Chondrocyte (in vitro differentiated cells): ENCODE measurements at regions not wholly inside any gene's neighbourhood (a gene's known extent, or its start where the extent isn't known, plus 50 kb on each side); places are given as distances from the start of the nearest gene placed in this dataset.

Experiments used
- DNase-seq: peaks from one replicate; pipeline ENCODE4 v3.0.0; 2021; ENCODE audit warnings: mixed read lengths, low spot score
- H3K27ac Mint-ChIP-seq: one replicate; pipeline ENCODE4 v1.8.0; 2021; ENCODE audit warnings: mild to moderate bottlenecking, moderate library complexity, mixed read lengths; ENCODE audit not compliant: unreplicated experiment
- H3K27me3 Mint-ChIP-seq: 2 replicates; pipeline ENCODE4 v1.8.0; 2021; ENCODE audit warnings: low read depth, mixed read lengths
- H3K36me3 Mint-ChIP-seq: 2 replicates; pipeline ENCODE4 v1.8.0; 2021; ENCODE audit warnings: low read depth, mixed read lengths
- H3K4me1 Mint-ChIP-seq: 2 replicates; pipeline ENCODE4 v1.8.0; 2021; ENCODE audit warnings: low read depth, mild to moderate bottlenecking, mixed read lengths
- H3K4me3 Mint-ChIP-seq: one replicate; pipeline ENCODE4 v1.8.0; 2021; ENCODE audit warnings: mild to moderate bottlenecking, moderate library complexity, mixed read lengths; ENCODE audit not compliant: unreplicated experiment
- H3K9me3 Mint-ChIP-seq: 2 replicates; pipeline ENCODE4 v1.8.0; 2021; ENCODE audit warnings: low read depth, mixed read lengths
- CTCF ChIP-seq: fragments of 200-600 bp; sonication (generic); IDR thresholded peaks from 2 replicates; pipeline ENCODE4 v1.5.0; 2021; ENCODE audit warnings: antibody characterized with exemption, mild to moderate bottlenecking, moderate library complexity

- Mint-ChIP-seq H3K4me1 (peaks cover 15% of the 10 kb centered on the region), H3K27ac (no peak overlapping the region), H3K9me3 (peaks cover 19% of the 10 kb centered on the region), H3K27me3 (no peaks in the 10 kb centered on the region), H3K36me3 (no peaks in the 10 kb centered on the region), H3K4me3 (no peak overlapping the region)
- no peak for TF ChIP-seq CTCF
- no peak for DNase-seq
Observed at GRCh38 chr6:111938710-111939109, 65.5 kb upstream of the FYN start.

GRCh38 chr6:111939902-111940301, 66.7 kb upstream of the FYN start:
- Mint-ChIP-seq H3K9me3 (peaks cover 19% of the 10 kb centered on the region), H3K27me3 (no peaks in the 10 kb centered on the region), H3K4me3 (no peak overlapping the region), H3K27ac (no peak overlapping the region), H3K36me3 (no peaks in the 10 kb centered on the region), H3K4me1 (peaks cover 15% of the 10 kb centered on the region)
- no peak for DNase-seq
- TF ChIP-seq CTCF, result no peak

- DNase-seq, result no peak
- no peak for TF ChIP-seq CTCF
- no peak overlapping the region for H3K27ac Mint-ChIP-seq
- H3K27me3 Mint-ChIP-seq, result no peaks in the 10 kb centered on the region
- peaks cover 19% of the 10 kb centered on the region for H3K9me3 Mint-ChIP-seq
- no peaks in the 10 kb centered on the region for H3K36me3 Mint-ChIP-seq
- peaks cover 15% of the 10 kb centered on the region for H3K4me1 Mint-ChIP-seq
- H3K4me3 Mint-ChIP-seq, result no peak overlapping the region
Observed at GRCh38 chr6:111940801-111941200, 67.5 kb upstream of the FYN start.

GRCh38 chr6:111941686-111942330, 68.6 kb upstream of the FYN start:
- H3K4me1 Mint-ChIP-seq, result peaks cover 9% of the 10 kb centered on the region
- TF ChIP-seq CTCF, result no peak
- no peaks in the 10 kb centered on the region for H3K27me3 Mint-ChIP-seq
- no peak overlapping the region for H3K4me3 Mint-ChIP-seq
- H3K9me3 Mint-ChIP-seq, result peaks cover 19% of the 10 kb centered on the region
- H3K36me3 Mint-ChIP-seq, result no peaks in the 10 kb centered on the region
- DNase-seq, result no peak
- H3K27ac Mint-ChIP-seq, result no peak overlapping the region

GRCh38 chr6:111942561-111942960, 69.3 kb upstream of the FYN start:
- Mint-ChIP-seq H3K4me3 (no peak overlapping the region), H3K9me3 (peaks cover 19% of the 10 kb centered on the region), H3K27me3 (no peaks in the 10 kb centered on the region), H3K27ac (no peak overlapping the region), H3K4me1 (peaks cover 9% of the 10 kb centered on the region), H3K36me3 (no peaks in the 10 kb centered on the region)
- no peak for DNase-seq
- no peak for TF ChIP-seq CTCF
